Ishikawa (cell line): ENCODE measurements at regions not wholly inside any gene's neighbourhood (a gene's known extent, or its start where the extent isn't known, plus 50 kb on each side); places are given as distances from the start of the nearest gene placed in this dataset.

Experiments used
- CEBPB ChIP-seq: IDR thresholded peaks from 2 replicates; pipeline ENCODE4 v1.6.1; 2012
- CREB1 ChIP-seq: IDR thresholded peaks from 2 replicates; pipeline ENCODE4 v1.6.1; 2012; ENCODE audit warnings: low read depth
- EGR1 ChIP-seq: IDR thresholded peaks from 2 replicates; pipeline ENCODE4 v1.6.1; 2012
- EP300 ChIP-seq: IDR thresholded peaks from 2 replicates; pipeline ENCODE4 v1.6.1; 2012; ENCODE audit warnings: borderline replicate concordance
- FOXM1 ChIP-seq: IDR thresholded peaks from 2 replicates; pipeline ENCODE4 v1.6.1; 2012; ENCODE audit warnings: low read depth, borderline replicate concordance
- MAX ChIP-seq: IDR thresholded peaks from 2 replicates; pipeline ENCODE4 v1.6.1; 2012
- NFIC ChIP-seq: IDR thresholded peaks from 2 replicates; pipeline ENCODE4 v1.6.1; 2012
- RAD21 ChIP-seq: IDR thresholded peaks from 2 replicates; pipeline ENCODE4 v1.6.1; 2012; ENCODE audit warnings: low read depth
- REST ChIP-seq: IDR thresholded peaks from 2 replicates; pipeline ENCODE4 v1.6.1; 2012; ENCODE audit warnings: low read depth, mild to moderate bottlenecking
- TAF1 ChIP-seq: IDR thresholded peaks from 2 replicates; pipeline ENCODE4 v1.6.1; 2012; ENCODE audit warnings: low read depth, mild to moderate bottlenecking
- TCF12 ChIP-seq: IDR thresholded peaks from 2 replicates; pipeline ENCODE4 v1.6.1; 2012; ENCODE audit warnings: low read depth
- TEAD4 ChIP-seq: IDR thresholded peaks from 2 replicates; pipeline ENCODE4 v1.6.1; 2012
- USF1 ChIP-seq: IDR thresholded peaks from 2 replicates; pipeline ENCODE4 v1.6.1; 2012
- YY1 ChIP-seq: IDR thresholded peaks from 2 replicates; pipeline ENCODE4 v1.6.1; 2012; ENCODE audit warnings: low read depth
- ZBTB7A ChIP-seq: IDR thresholded peaks from 2 replicates; pipeline ENCODE4 v1.6.1; 2012; ENCODE audit warnings: low read depth

- TF ChIP-seq RAD21 (no peak), REST (no peak), YY1 (no peak), TAF1 (no peak), ZBTB7A (no peak)
Observed at GRCh38 chr18:8901019-8901418, 195.7 kb downstream of the MTCL1 start.

DNA sequence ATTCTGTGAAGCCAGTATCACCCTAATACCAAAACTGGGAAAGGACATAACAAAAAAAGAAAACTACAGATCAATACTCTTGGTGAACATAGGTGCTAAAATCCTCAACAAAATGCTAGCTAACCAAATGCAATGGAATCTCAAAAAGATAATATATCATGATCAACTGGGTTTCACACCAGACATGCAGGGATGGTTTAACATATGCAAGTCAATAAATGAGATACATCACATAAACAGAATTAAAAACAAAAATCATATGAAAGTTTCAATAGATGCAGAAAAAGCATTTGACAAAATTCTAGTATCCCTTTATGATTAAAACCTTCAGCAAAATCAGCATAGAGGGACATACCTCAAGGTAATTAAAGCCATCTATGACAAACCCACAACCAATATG is 198.2 kb upstream of the NDUFV2 start:
- TF ChIP-seq CEBPB (no peak), TEAD4 (no peak), REST (no peak), FOXM1 (no peak), ZBTB7A (no peak), RAD21 (no peak)

- TF ChIP-seq REST (peak; percentile 56), FOXM1 (no peak)
Observed at GRCh38 chr18:8908792-8909510, 193.5 kb upstream of the NDUFV2 start.

DNA sequence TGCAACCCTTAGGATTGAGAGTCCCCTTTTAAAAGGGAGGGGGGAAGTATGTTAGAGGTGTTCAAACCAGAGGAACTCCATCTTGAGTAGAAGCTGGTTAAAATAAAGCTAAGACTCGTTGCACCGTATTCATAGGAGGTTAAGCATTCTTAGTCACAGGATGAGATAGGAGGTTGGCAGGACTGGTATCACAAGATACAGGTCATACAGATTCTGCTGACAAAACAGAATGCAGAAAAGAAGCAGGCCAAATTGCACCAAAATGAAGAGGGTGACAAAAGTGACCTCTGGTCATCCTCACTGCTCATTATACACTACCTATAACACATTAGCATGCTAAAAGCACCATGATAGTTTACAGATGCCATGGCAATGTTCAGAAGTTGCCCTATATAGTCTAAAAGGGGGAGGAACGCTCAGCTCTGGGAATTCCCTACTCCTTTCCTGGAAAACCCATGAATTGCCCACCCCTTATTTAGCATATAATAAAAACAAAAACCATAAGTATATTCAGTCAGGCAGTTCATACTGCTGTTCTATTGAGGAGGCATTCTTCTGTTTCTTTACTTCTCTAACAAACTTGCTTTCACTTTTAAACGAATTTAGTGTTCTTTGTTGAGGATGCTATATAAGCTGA is 192.2 kb upstream of the NDUFV2 start:
- TF ChIP-seq CREB1 (no peak), RAD21 (no peak), TCF12 (no peak), TEAD4 (no peak), ZBTB7A (no peak), MAX (no peak), CEBPB (no peak), TAF1 (no peak), NFIC (no peak), FOXM1 (no peak), USF1 (no peak)

DNA sequence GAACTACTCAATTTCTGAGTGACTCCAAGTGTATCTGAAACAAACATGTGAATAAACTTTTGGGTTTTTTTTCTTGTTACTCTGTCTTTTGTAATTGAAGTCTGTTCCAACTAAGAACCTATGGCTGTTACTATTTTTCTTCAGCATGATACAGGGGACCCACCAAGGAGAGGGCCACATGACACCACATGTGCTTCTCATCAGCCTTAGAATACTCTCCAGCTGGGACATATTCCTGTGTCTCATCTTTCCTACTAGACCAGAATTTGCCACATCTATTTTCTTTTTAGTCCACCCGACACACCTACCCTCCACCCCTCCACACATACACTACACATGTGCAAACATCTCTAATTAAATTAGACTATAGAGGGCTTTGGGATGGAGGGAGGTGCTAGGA is 191.7 kb upstream of the NDUFV2 start:
- TF ChIP-seq YY1 (no peak), EP300 (no peak), EGR1 (no peak), REST (no peak), MAX (no peak), TEAD4 (no peak), TCF12 (no peak), CREB1 (no peak), ZBTB7A (no peak), USF1 (no peak), TAF1 (no peak), RAD21 (no peak), CEBPB (no peak), FOXM1 (no peak), NFIC (no peak)
